Vagina (tissue), 2 donors: ENCODE measurements at regions not wholly inside any gene's neighbourhood (a gene's known extent, or its start where the extent isn't known, plus 50 kb on each side); places are given as distances from the start of the nearest gene placed in this dataset.

Source experiments
- DNase-seq, 2 donors: peaks; one replicate each; pipeline ENCODE4 v3.0.0-alpha.2; 2017; ENCODE audit errors: extremely low spot score in 2 of 2
- H3K27ac ChIP-seq: fragments of 200-600 bp; sonication (generic); one replicate; pipeline ENCODE4 v1.5.1; 2019
- H3K27me3 ChIP-seq: fragments of 200-600 bp; sonication (generic); one replicate; pipeline ENCODE4 v1.5.1; 2019
- H3K36me3 ChIP-seq, 2 donors: fragments of 200-600 bp; sonication (generic); one replicate each; pipeline ENCODE4 v1.5.1; 2017 to 2019
- H3K4me1 ChIP-seq: fragments of 200-600 bp; sonication (generic); one replicate; pipeline ENCODE4 v1.5.1; 2019
- H3K4me3 ChIP-seq, 2 donors: fragments of 200-600 bp; sonication (generic); 1 replicate in 1 of 2; 2 replicates in 1 of 2; pipeline ENCODE4 v1.5.1; 2016 to 2019
- H3K9me3 ChIP-seq: fragments of 200-600 bp; sonication (generic); one replicate; pipeline ENCODE4 v1.5.1; 2019
- CTCF ChIP-seq, 3 experiments: fragments of 450-650 bp in 2 of 3; fragments of 200-600 bp in 1 of 3; sonication (generic) in 1 of 3; IDR thresholded peaks; one replicate each; pipeline ENCODE4 v1.5.1; 2017 to 2019; ENCODE audit warnings: antibody characterized with exemption in 3 of 3, mild to moderate bottlenecking in 2 of 3, moderate library complexity in 2 of 3
- POLR2A ChIP-seq, 2 donors: fragments of 450-650 bp; IDR thresholded peaks; one replicate each; pipeline ENCODE4 v1.6.1; 2017; ENCODE audit warnings: antibody characterized with exemption in 2 of 2, mild to moderate bottlenecking in 2 of 2, moderate library complexity in 2 of 2
- POLR2AphosphoS5 ChIP-seq, 2 donors: sonication (generic); formaldehyde crosslinking; IDR thresholded peaks; one replicate each; pipeline ENCODE4 v1.9.0; 2017; ENCODE audit warnings: antibody characterized with exemption in 2 of 2, mild to moderate bottlenecking in 2 of 2, low read depth in 1 of 2; ENCODE audit not compliant: insufficient read depth in 1 of 2
- intact Hi-C: fragments of 100-400 bp; cut with DNase I; formaldehyde crosslinking; loops from one replicate; pipeline ENCODE4 v1.15.1; 2023

- H3K36me3 ChIP-seq: no peaks in the 10 kb centered on the region
- TF ChIP-seq POLR2AphosphoS5 (IDR thresholded peaks at IDR 0.05; ENCODE audit: insufficient read depth in 1 of 2, low read depth in 1 of 2) (peak in 1 of 2 donors; percentile 52), POLR2A (IDR thresholded peaks at IDR 0.05) (no peak)
- H3K27me3 ChIP-seq: no peaks in the 10 kb centered on the region
- H3K27ac ChIP-seq: no peak overlapping the region
- H3K4me1 ChIP-seq: no peaks in the 10 kb centered on the region
- no peak for DNase-seq
- H3K4me3 ChIP-seq: no peak overlapping the region
- intact Hi-C loops: no loop called here
- H3K9me3 ChIP-seq: no peaks in the 10 kb centered on the region
Observed at GRCh38 chr3:178097576-178097975, 438.7 kb upstream of the KCNMB2 start.

GRCh38 chr3:178099274-178099673, 437.0 kb upstream of the KCNMB2 start:
- Histone ChIP-seq H3K9me3 (no peaks in the 10 kb centered on the region), H3K27me3 (no peaks in the 10 kb centered on the region), H3K36me3 (no peaks in the 10 kb centered on the region), H3K27ac (no peak overlapping the region), H3K4me3 (no peak overlapping the region), H3K4me1 (no peaks in the 10 kb centered on the region)
- TF ChIP-seq POLR2AphosphoS5 (IDR thresholded peaks at IDR 0.05; ENCODE audit: insufficient read depth in 1 of 2, low read depth in 1 of 2) (no peak), CTCF (IDR thresholded peaks at IDR 0.05) (no peak), POLR2A (IDR thresholded peaks at IDR 0.05) (no peak)
- intact Hi-C loops: no loop called here
- no peak for DNase-seq

- Histone ChIP-seq H3K4me3 (no peak overlapping the region), H3K9me3 (no peaks in the 10 kb centered on the region), H3K36me3 (no peaks in the 10 kb centered on the region), H3K4me1 (no peaks in the 10 kb centered on the region), H3K27ac (no peak overlapping the region), H3K27me3 (no peaks in the 10 kb centered on the region)
- TF ChIP-seq CTCF (IDR thresholded peaks at IDR 0.05) (no peak), POLR2AphosphoS5 (IDR thresholded peaks at IDR 0.05; ENCODE audit: insufficient read depth in 1 of 2, low read depth in 1 of 2) (no peak), POLR2A (IDR thresholded peaks at IDR 0.05) (no peak)
- no peak for DNase-seq
- intact Hi-C loops: no loop called here
Observed at GRCh38 chr3:178099862-178100261, 436.4 kb upstream of the KCNMB2 start.

- no peaks in the 10 kb centered on the region for H3K27me3 ChIP-seq
- H3K36me3 ChIP-seq: no peaks in the 10 kb centered on the region
- H3K27ac ChIP-seq: no peak overlapping the region
- DNase-seq: no peak
- H3K4me1 ChIP-seq: no peaks in the 10 kb centered on the region
- H3K9me3 ChIP-seq: no peaks in the 10 kb centered on the region
- no peak overlapping the region for H3K4me3 ChIP-seq
- intact Hi-C loops: no loop called here
- TF ChIP-seq POLR2AphosphoS5 (IDR thresholded peaks at IDR 0.05; ENCODE audit: insufficient read depth in 1 of 2, low read depth in 1 of 2) (no peak), CTCF (IDR thresholded peaks at IDR 0.05) (no peak), POLR2A (IDR thresholded peaks at IDR 0.05) (no peak)
Observed at GRCh38 chr3:178100908-178101307, 435.3 kb upstream of the KCNMB2 start.

GRCh38 chr3:178103140-178103539, 433.1 kb upstream of the KCNMB2 start:
- no peaks in the 10 kb centered on the region for H3K27me3 ChIP-seq
- no peaks in the 10 kb centered on the region for H3K9me3 ChIP-seq
- H3K36me3 ChIP-seq: no peaks in the 10 kb centered on the region
- H3K4me1 ChIP-seq: no peaks in the 10 kb centered on the region
- H3K4me3 ChIP-seq: no peak overlapping the region
- TF ChIP-seq POLR2AphosphoS5 (IDR thresholded peaks at IDR 0.05; ENCODE audit: insufficient read depth in 1 of 2, low read depth in 1 of 2): no peak
- TF ChIP-seq POLR2A (IDR thresholded peaks at IDR 0.05): no peak
- no peak for TF ChIP-seq CTCF (IDR thresholded peaks at IDR 0.05)
- no peak for DNase-seq
- intact Hi-C loops: no loop called here
- H3K27ac ChIP-seq: no peak overlapping the region

- TF ChIP-seq CTCF (IDR thresholded peaks at IDR 0.05): no peak
- no peak for TF ChIP-seq POLR2A (IDR thresholded peaks at IDR 0.05)
- no peak for TF ChIP-seq POLR2AphosphoS5 (IDR thresholded peaks at IDR 0.05; ENCODE audit: insufficient read depth in 1 of 2, low read depth in 1 of 2)
- no peaks in the 10 kb centered on the region for H3K9me3 ChIP-seq
- H3K36me3 ChIP-seq: no peaks in the 10 kb centered on the region
- no peak overlapping the region for H3K27ac ChIP-seq
- no peak overlapping the region for H3K4me3 ChIP-seq
- intact Hi-C loops: no loop called here
- no peaks in the 10 kb centered on the region for H3K4me1 ChIP-seq
- H3K27me3 ChIP-seq: no peaks in the 10 kb centered on the region
- DNase-seq: no peak
Observed at GRCh38 chr3:178107804-178108203, 428.4 kb upstream of the KCNMB2 start.
